ENCODE measurements at regions not wholly inside any gene's neighbourhood (a gene's known extent, or its start where the extent isn't known, plus 50 kb on each side); places are given as distances from the start of the nearest gene placed in this dataset.

- Histone ChIP-seq H3K9me3 (replicated peaks; ENCODE audit: insufficient read depth, low read length) (no peaks in the 10 kb centered on the region), H3K9me2 (replicated peaks; ENCODE audit: insufficient read depth, low read length) (no peaks in the 10 kb centered on the region), H3K27ac (ENCODE audit: low read length) (no peak overlapping the region), H3F3A (ENCODE audit: insufficient read depth, low read length) (no peaks in the 10 kb centered on the region), H3K79me2 (ENCODE audit: low read length) (no peaks in the 10 kb centered on the region), H3K4me1 (ENCODE audit: low read length) (no peaks in the 10 kb centered on the region), H3K27me3 (replicated peaks; ENCODE audit: insufficient read depth, low read length) (no peaks in the 10 kb centered on the region), H3K36me3 (replicated peaks; ENCODE audit: insufficient read depth, low read length) (no peaks in the 10 kb centered on the region), H3K4me3 (ENCODE audit: low read length) (no peak overlapping the region), H3K9ac (ENCODE audit: low read length) (no peak overlapping the region), H2AFZ (ENCODE audit: low read length) (no peak overlapping the region), H4K20me1 (ENCODE audit: insufficient read depth, low read length) (no peaks in the 10 kb centered on the region), H3K4me2 (ENCODE audit: low read depth, low read length) (no peak overlapping the region)
- TF ChIP-seq CTCF (IDR thresholded peaks at IDR 0.05; ENCODE audit: low read length) = no peak
- no peak for TF ChIP-seq EZH2 (optimal IDR thresholded peaks at IDR 0.05; ENCODE audit: low read depth, low read length)
- TF ChIP-seq EZH2phosphoT487 (IDR thresholded peaks at IDR 0.05; ENCODE audit: low read length) = no peak
- no peak for DNase-seq
Measured at GRCh38 chr3:28718074-28718849, 369.6 kb upstream of the AZI2 start.

- DNase-seq = peak; percentile 55
- H3K36me3 ChIP-seq (replicated peaks; ENCODE audit: insufficient read depth, low read length) = no peaks in the 10 kb centered on the region
Measured at GRCh38 chr3:28726840-28727239, 378.2 kb upstream of the AZI2 start.

GRCh38 chr3:28727307-28727706, 378.7 kb upstream of the AZI2 start:
- no peaks in the 10 kb centered on the region for H3F3A ChIP-seq (ENCODE audit: insufficient read depth, low read length)
- no peak overlapping the region for H3K27ac ChIP-seq (ENCODE audit: low read length)
- H3K4me2 ChIP-seq (ENCODE audit: low read depth, low read length) = no peak overlapping the region
- H3K4me1 ChIP-seq (ENCODE audit: low read length) = no peaks in the 10 kb centered on the region
- H4K20me1 ChIP-seq (ENCODE audit: insufficient read depth, low read length) = no peaks in the 10 kb centered on the region
- DNase-seq = no peak
- H3K4me3 ChIP-seq (ENCODE audit: low read length) = no peak overlapping the region
- H3K27me3 ChIP-seq (replicated peaks; ENCODE audit: insufficient read depth, low read length) = no peaks in the 10 kb centered on the region
- H3K9ac ChIP-seq (ENCODE audit: low read length) = no peak overlapping the region
- no peak overlapping the region for H2AFZ ChIP-seq (ENCODE audit: low read length)
- H3K9me3 ChIP-seq (replicated peaks; ENCODE audit: insufficient read depth, low read length) = no peaks in the 10 kb centered on the region
- no peaks in the 10 kb centered on the region for H3K79me2 ChIP-seq (ENCODE audit: low read length)
- no peaks in the 10 kb centered on the region for H3K36me3 ChIP-seq (replicated peaks; ENCODE audit: insufficient read depth, low read length)
- TF ChIP-seq EZH2phosphoT487 (IDR thresholded peaks at IDR 0.05; ENCODE audit: low read length) = no peak
- TF ChIP-seq CTCF (IDR thresholded peaks at IDR 0.05; ENCODE audit: low read length) = no peak
- H3K9me2 ChIP-seq (replicated peaks; ENCODE audit: insufficient read depth, low read length) = no peaks in the 10 kb centered on the region

More at GRCh38 chr3:28726840-28727239, 378.2 kb upstream of the AZI2 start:
- Histone ChIP-seq H3F3A (ENCODE audit: insufficient read depth, low read length) (no peaks in the 10 kb centered on the region), H3K9me3 (replicated peaks; ENCODE audit: insufficient read depth, low read length) (no peaks in the 10 kb centered on the region), H3K9ac (ENCODE audit: low read length) (no peak overlapping the region), H3K4me2 (ENCODE audit: low read depth, low read length) (no peak overlapping the region), H3K79me2 (ENCODE audit: low read length) (no peaks in the 10 kb centered on the region), H3K27me3 (replicated peaks; ENCODE audit: insufficient read depth, low read length) (no peaks in the 10 kb centered on the region), H3K9me2 (replicated peaks; ENCODE audit: insufficient read depth, low read length) (no peaks in the 10 kb centered on the region), H3K4me1 (ENCODE audit: low read length) (no peaks in the 10 kb centered on the region), H3K27ac (ENCODE audit: low read length) (no peak overlapping the region), H4K20me1 (ENCODE audit: insufficient read depth, low read length) (no peaks in the 10 kb centered on the region), H3K4me3 (ENCODE audit: low read length) (no peak overlapping the region), H2AFZ (ENCODE audit: low read length) (no peak overlapping the region)
- no peak for TF ChIP-seq EZH2phosphoT487 (IDR thresholded peaks at IDR 0.05; ENCODE audit: low read length)
- peak; percentile 54 for TF ChIP-seq CTCF (IDR thresholded peaks at IDR 0.05; ENCODE audit: low read length)

Data from MM.1S (cell line).